ENCODE measurements at regions not wholly inside any gene's neighbourhood (a gene's known extent, or its start where the extent isn't known, plus 50 kb on each side); places are given as distances from the start of the nearest gene placed in this dataset.
"Not testable (repeated sequence)": the region's sequence is repeated elsewhere in the genome, so short reads cannot be mapped to it uniquely, and the experiment has no call there.

DNA sequence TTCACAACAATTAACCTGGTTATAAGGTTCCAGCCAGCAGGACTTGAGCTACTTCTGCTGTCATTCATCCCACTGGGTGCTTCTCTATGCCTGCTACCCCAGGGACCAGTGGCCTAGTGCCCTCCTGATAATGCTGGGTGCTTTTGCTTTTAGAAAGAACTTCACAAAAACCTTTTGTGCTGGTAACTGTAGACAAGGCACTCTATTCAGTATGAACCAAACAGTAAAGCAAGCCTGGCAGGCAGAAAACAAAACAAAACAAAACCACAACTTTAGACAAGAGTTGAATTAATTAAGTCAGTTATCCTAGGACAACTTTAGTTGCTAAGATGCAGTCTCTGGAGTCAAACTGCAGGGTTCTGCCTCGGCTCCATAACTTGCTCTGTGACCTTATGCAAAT is 61.9 kb upstream of the ADGRL2 start:
- no peak for DNase-seq

DNA sequence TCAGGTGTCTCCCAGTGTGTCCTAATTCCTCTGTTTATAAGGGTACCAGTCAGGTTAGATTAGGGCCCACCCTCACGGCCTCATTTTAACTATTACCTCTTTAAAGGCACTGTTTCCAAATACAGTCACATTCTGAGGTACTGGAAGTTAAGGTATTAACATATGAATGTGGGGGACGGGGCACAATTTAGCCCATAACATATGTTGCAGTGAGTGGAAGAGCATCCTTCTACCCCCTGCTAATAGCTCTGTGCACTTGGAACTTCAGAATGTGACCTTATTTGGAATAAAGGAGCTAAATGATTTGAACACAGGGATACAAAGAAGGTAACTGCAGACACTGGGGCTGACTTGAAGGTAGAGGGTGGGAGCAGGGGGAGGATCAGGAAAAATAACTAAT is 67.3 kb upstream of the ADGRL2 start:
- no peak for DNase-seq

DNA sequence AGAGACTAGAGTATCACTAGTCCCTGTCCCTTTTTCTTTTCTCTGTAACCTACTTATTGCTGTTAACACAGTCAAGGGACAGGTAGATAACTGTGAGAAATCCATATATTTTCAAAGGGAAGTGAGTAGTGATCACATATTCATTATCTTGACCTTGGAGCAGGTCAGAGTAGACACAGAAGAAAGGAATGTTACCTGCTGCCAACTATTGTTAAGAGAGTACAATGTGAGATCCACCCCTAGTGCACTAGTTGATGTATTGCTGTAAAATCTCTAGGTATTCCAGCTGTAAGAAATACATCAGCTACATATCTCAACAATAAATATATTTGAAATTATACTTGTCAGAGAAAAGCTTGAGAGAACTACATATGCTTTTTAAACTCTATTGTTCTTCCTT is 68.7 kb upstream of the ADGRL2 start:
- no peak for DNase-seq

DNA sequence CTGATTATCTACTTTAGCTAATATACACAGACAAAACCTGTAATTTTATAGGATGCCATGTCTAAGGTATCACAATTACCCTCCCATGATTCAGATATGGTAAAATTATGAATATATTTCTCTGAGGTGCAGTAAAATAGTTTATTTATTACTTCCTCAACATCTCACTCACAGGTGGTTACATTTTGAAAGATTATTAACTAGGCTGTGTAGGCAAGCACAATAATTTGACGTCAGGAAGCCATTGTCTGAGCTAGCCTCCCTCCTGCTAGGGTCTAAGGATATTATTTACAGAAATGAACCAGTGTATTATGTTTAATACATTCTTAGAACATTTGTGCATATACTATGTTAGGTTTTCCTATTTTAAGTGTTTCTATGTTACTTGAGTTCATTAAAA is 69.9 kb upstream of the ADGRL2 start:
- no peak for DNase-seq

DNA sequence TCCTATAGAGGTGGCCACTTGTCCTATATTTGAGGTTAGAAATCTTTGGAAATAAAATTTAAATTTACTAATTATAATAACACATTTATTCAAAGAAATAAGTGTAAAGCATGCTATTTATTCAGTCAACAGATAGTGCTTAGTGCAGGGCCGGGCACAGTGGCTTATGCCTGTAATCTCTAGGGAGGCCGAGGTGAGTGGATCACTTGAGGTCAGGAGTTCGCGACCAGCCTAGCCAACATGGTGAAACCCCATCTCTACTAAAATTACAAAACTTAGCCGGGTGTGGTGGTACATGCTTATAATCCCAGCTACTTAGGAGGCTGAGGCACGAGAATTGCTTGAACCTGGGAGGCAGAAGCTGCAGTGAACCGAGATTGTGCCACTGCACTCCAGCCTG is 70.4 kb upstream of the ADGRL2 start:
- not testable (repeated sequence) for DNase-seq

DNA sequence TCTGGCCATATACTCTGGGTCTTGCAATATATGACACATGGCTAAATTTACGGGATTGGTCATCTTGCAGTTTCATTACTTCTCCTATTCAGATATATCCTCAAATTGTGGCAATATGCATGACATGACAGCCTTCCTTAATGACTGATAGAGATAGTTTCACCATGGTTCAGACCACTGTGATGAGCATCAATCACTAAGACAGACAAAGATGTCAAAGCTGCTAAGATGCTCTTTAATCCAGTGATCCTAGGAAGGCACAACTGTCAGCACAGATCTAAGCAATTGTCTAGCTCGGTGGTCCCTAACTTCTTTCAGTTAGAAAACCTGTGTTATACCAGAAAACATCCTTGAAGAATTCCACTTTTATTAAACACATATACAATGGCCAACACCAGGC is 70.9 kb upstream of the ADGRL2 start:
- DNase-seq, result no peak

DNA sequence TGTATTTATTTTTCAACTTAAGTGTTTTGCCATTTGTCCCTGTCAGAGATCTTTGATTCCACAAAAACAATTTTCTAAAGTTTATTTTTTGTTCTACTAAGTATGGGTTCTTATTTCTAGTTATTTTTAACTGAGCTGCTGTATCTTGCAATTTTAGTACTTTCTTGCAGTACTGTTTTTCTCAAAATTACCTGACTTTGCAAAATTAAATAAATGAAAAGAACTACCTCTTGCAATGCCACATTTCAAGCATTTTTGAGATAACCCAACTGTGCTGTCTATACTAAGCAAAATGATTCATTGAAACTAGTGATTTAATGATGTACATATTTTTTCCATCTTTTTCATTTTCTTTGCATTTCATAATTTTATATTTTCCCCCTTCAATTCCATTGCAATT is 71.5 kb upstream of the ADGRL2 start:
- DNase-seq, result no peak

DNA sequence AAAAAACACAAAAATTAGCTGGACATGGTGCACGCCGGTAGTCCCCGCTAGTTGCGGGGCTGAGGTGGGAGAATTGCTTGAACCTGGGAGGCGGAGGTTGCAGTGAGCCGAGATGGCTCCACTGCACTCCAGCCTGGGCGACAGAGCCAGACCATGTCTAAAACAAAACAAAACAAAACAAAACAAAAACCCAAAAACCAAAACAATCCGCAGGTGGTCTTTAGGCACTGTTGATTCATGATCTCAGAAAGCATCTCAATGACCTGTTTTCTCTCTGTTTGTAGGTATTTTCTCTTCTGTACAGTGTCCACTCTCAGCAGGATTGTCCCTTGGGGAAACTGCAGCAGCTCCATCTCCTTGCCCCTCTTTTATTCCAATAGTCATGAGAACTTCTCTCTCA is 74.9 kb upstream of the ADGRL2 start:
- DNase-seq, result no peak

DNA sequence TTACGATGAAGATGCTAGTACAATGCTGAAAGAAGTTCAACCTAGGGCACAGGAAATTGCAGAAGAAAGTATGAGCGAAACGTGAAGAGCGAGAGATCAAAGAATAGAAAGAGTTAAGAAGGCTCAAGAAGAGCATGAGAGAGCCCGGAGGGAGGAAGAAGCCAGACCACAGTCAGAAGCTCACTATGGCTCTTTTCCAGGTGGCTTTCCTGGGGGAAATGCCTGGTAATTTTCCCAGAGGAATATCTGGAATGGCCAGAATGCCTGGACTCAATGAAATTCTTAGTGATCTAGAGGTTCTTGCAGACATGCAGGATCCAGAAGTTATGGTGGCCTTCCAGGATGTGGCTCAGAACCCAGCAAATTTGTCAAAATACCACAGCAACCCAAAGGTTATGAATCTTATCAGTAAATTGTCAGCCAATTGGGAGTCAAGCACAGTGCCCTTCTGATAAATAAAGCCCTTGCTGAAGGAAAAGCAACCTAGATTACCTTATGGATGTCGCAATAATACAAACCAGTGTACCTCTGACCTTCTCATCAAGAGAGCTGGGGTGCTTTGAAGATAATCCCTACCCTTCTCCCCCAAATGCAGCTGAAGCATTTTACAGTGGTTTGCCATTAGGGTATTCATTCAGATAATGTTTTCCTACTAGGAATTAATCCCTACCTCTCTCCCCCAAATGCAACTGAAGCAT is 78.0 kb upstream of the ADGRL2 start:
- DNase-seq, result not testable (repeated sequence)

DNA sequence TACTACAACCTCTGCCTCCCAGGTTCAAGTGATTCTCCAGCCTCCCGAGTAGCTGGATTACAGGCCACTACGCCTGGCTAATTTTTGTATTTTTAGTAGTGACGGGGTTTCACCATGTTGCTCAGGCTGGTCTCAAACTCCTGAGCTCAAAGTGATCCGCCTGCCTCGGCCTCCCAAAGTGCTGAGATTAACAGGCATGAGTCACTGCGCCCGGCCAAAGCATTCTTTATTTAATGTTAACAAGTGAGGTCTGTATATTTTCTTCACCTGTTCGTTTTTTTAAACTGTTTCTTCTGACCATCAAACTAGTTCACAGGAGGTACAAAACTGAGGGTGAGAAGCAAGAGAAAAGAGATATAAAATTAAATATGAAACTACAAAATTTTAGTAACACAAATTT is 80.5 kb upstream of the ADGRL2 start:
- DNase-seq, result not testable (repeated sequence)

DNA sequence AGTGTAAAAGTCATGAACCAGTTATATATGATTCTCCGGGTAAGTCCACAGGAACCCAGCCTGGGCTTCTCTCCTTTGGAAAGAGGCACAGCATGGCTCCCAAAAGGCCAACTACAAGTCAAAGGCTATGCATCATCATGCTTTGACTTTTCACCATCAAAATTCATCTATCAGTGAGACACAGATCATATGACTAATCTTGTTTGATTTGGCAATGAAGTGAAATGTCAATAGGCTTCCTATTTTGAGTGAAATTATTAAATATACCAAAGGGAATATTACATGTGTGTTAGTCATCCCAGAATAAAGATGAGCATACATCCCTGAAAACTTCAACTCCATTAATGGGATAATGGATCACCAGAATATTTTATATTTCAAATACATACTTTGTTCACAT is 83.5 kb upstream of the ADGRL2 start:
- DNase-seq, result no peak

DNA sequence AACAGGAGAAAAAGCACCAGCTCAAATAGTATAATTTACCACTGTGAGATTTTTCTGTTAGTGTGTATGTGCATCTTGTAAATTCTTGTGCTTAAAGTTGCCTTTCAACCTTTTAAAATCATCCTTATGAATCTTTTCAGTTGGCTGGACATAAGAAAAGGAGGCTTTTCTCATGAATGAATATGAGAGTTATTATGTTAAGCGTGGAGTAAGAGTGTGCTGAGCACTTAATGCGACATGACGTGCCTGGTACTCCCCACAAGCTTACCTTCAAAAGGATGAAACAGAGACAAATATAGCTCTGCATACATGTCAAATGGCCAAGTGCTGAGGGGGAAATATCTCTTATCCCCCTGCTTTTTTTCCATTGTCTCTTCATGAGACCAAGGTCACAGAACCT is 85.3 kb upstream of the ADGRL2 start:
- no peak for DNase-seq

DNA sequence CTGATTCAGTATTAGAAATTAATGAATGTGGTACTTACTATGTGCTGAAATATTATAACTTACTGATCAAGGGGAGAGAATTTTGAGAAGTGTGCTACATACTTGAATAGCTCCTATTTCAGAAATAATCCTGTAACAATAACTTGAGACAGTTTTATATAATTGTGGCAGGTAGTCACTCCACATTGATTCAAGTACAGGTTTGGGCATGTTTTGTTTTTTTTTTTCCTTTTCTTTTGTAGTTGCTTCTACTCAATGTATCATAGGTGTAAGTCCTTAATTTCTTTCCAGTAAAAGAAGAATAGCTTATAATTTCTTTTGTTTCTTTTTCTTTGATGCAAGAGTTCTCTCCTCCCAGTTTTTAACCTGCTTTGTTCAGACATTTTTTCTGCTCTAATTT is 86.1 kb upstream of the ADGRL2 start:
- DNase-seq, result no peak

DNA sequence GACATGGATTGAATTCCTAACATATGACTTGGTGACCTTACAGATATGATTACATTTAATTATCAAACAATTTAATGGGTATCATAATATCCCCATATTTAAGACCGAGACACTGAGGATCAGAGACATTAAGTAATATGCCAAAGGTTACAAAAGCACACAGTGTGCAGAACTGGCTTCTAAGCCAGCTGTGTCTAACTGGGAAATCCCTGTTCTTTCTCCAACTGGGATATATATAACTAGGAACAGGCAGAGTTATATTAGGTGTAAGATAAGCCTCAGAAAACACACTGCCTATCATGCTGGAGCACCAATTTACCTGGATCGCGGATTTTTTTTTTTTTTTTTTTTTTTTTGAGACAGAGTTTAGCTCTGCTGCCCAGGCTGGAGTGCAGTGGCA is 88.3 kb upstream of the ADGRL2 start:
- no peak for DNase-seq

DNA sequence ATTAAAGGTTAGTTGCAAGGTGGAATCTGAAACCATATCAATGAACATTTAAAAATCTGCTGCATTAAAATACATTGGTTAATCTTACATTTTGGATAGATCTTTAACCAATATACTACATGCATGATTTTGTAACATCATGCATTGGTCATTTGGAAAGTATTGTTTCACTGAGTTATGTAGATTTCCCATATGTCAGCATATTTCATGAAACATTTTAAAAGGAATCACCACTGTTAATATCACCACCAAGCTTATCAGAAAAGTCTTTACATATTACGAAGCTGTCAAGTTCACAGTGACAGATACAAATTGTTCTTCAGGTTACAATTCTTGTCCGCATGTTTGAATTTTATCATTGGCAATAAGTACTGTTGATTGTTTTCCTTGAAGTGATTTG is 89.9 kb upstream of the ADGRL2 start:
- no peak for DNase-seq

DNA sequence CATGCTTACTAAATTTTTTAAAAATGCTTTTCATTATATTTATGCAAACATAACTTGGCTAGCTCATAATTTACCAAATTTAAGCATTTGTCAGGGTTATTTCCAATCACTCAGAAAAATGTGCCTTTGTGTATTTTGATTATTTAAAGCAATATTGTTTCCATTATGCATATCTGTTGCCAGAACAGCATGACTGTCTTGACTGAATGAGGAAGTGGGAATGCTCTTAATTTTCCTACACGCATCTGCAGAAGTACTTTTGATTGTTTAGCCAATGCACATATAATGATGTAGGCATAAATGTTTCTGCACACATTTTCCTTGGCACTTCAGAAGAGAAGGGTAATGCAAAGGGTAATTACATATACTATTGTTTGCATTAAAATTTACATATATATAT is 92.5 kb upstream of the ADGRL2 start:
- DNase-seq, result no peak

DNA sequence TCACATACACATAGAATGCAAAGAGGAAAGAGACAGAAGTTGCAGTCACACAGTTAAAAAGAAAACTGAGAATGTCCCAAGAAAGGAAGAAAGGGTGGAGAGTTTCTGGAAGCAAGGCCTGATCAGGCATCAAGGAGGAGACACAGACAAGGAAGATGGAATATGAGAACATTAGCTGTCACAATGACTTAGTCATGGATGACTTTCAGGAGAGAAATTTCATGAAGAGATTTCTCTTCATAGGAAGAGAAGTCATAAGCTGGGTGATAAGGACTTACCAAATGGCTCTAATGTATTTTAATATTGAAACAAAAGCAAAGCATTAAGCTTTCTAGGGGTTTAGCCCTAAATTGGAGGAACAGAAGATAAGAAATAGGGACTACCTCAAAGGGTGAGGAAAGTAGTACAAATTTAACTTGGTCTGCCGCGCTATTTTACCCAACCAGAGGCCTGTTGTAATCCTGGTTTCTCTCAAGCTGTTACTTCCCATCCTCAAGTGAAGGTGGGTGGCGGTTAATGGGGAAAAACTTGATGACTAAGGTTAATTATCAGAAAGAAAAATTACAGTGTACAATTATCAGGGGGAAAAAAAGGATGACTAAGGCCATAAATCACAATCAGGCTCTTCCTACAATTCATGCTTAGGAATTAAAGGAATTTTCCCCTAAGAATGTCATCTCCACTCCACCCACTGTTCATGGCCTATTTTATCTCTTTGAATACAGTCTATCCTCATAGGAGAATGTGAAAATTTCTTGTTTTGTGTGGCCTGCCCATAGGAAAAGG is 93.9 kb upstream of the ADGRL2 start:
- DNase-seq, result no peak

DNA sequence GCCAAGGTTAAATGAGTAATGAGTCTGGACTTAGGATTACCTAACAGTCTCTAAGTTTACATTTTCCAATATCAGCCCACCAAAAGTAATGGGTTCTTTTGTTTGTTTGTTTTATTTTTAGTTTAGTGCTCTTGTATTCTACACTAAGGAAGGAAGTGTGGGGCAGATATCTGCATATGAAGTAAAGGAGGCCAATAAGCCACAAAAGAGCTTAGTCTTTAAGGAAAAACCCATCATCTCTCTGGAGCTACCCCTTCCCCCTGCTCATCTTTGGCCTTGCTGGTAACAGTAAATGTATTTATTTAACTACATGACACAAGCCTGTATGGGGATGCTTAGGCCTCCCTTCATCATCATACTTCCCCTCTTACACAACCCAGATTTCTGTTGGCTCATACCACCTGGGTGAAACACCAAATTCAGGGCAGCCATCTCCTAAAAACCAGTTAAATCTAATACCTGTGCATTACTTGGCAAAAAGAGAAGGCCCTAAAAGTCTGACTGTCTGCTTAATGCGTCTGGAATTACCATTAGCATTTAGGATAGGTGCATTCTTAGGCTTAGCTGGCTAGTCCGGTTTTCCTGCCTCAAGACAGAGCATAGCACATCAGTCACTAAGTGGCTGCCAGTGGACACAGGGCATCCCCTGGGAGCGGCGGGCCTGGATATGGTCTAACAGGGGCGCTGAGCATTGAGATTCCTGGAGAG is 96.8 kb upstream of the ADGRL2 start:
- DNase-seq, result no peak

DNA sequence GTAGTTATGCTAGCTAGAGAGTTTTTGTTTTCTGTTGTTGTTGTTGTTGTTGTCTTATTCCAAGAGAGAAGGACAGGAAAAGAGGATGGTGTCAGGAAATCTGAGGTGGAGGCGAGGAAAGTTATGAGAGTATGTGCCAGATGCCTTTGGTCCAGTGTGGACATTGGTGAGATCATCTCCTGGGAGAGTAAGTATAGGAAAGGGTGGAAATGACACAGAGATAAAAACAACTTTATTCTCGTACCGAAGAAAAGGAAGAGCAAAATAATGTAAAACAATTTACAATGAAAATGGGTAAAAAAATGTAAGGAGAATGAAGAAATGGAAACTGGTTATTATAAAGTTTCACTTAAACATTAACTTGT is 97.4 kb upstream of the ADGRL2 start:
- no peak for DNase-seq

DNA sequence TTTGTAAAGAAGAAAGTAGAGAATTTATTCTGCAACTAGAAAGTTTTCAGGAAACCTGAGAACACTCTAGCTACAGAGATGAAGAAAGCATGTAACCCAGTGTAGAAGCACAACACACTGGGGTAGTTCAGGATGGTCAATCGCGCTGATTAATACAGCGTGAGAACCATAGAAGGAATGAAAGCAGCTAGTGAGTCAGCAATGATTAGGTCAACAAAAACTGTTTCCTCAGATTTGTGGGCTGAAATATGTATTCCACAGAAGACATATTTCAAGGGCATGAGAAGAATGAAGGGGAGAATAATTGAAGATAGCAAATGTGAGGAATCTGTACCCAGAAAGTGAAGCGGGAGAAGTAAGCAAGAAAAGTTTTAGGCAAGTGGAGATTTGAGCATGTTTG is 97.8 kb upstream of the ADGRL2 start:
- no peak for DNase-seq

DNA sequence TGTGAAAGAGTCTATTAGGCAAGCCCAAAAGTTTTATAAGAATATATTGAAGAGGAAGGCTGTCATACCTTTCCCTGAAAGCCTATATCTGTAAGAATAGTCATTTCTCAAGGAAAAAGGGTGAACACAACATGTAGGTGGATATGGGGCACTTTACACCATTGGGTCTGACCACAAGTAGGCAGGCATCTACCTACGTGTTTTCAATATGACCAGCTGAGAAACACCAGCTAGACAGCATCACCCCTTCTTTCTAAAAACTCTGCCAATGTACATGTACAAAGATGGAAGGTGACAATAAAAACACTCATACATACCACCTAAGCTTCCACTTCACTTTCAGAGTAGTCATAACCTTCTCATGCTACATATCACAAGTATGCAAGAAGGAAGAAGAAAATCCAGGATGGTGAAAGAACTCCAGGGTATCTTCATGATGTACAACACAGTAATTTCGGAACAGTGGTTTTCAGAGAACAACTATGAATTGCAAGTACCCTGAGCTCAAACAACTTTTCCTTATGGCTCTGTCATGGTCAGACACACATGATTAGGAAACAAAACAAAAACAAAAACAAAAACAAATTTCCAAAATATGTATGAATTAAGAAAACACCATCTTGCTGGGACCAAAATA is 98.5 kb upstream of the ADGRL2 start:
- DNase-seq, result no peak

DNA sequence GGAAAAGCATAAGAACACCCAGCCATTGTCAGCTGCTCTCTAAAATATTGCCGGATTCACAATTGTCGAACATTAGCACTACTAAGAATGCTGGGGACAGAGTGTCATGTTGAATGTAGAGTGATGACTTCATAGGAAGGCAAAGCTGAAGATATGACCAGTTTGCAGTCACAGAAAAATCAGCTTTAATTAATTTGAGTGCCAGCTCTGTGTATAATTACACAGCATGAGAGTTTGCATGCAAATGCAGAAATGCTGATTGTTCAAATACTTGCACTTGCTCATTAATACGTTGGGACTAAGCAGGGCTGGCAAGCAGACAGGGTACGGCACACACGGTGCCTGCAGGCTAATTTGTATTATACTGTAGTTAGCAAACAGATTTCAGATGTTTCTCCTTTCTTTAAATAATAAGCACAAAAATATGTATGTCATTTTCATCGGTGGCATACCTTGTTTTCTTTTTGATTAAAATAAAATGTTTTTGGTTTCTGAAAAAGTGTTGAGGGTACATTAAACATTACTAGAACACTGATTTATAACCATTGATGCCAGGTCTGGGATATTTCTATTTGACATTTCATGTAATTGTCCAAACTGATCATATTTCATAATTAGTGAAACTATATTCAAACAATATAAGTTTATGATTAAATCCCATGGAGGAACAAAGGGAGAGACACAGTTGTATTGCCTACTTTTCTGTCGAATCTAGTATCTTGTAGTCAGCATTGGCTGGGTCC is 99.8 kb upstream of the ADGRL2 start:
- no peak for DNase-seq

DNA sequence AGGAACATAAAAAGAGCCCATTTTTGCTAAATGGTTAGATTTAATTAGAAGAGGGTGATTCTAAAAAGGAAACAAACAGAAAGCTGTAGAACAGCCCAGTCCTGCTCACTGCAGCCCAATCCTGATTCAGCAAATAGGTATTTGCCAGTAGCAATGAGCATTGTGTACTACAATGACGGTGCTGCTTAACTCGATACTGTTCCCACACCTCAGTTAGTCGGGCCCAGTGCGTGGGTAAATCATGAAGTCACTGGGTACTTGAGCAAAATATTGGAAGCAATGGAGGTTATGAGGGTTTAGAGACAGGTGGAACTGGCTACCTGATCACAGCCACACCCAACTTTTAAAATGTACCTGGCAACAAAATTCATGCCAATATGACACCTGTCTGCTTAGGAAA is 101.5 kb upstream of the ADGRL2 start:
- DNase-seq, result no peak

Measured in hematopoietic multipotent progenitor cell treated with erythropoietin and hydrocortisone succinate and interleukin-3 and kit ligand, for 6 days (in vitro differentiated cells).